GM21529 (cell line): ENCODE measurements at regions not wholly inside any gene's neighbourhood (a gene's known extent, or its start where the extent isn't known, plus 50 kb on each side); places are given as distances from the start of the nearest gene placed in this dataset.
"Not testable (repeated sequence)": the region's sequence is repeated elsewhere in the genome, so short reads cannot be mapped to it uniquely, and the experiment has no call there.

Source experiments
- ATAC-seq: cut with Tn5 transposase; IDR thresholded peaks from one replicate; pipeline ENCODE4 v1.9.1; 2021; ENCODE audit not compliant: unreplicated experiment

GRCh38 chr10:30199376-30200016, 140.1 kb upstream of the JCAD start:
- ATAC-seq: no peak

GRCh38 chr10:30197186-30197585, 137.8 kb upstream of the JCAD start:
- ATAC-seq: no peak

GRCh38 chr10:30196559-30196958, 137.2 kb upstream of the JCAD start:
- ATAC-seq: not testable (repeated sequence)

GRCh38 chr10:30192846-30193608, 133.6 kb upstream of the JCAD start:
- peak; percentile 73 for ATAC-seq

- no peak for ATAC-seq
Measured at GRCh38 chr10:30190577-30191552, 131.5 kb upstream of the JCAD start.

- no peak for ATAC-seq
Measured at GRCh38 chr10:30189238-30189580, 129.8 kb upstream of the JCAD start.

- no peak for ATAC-seq
Measured at GRCh38 chr10:30188556-30189237, 129.3 kb upstream of the JCAD start.

- ATAC-seq: no peak
Measured at GRCh38 chr10:30188101-30188500, 128.7 kb upstream of the JCAD start.

- no peak for ATAC-seq
Measured at GRCh38 chr10:30187010-30187409, 127.6 kb upstream of the JCAD start.

GRCh38 chr10:30186371-30186875, 127.0 kb upstream of the JCAD start:
- no peak for ATAC-seq

GRCh38 chr10:30185916-30186315, 126.5 kb upstream of the JCAD start:
- ATAC-seq: no peak

GRCh38 chr10:30185341-30185740, 126.0 kb upstream of the JCAD start:
- no peak for ATAC-seq

GRCh38 chr10:30184397-30185033, 125.1 kb upstream of the JCAD start:
- ATAC-seq: no peak

- no peak for ATAC-seq
Measured at GRCh38 chr10:30183055-30183402, 123.6 kb upstream of the JCAD start.

GRCh38 chr10:30182191-30183054, 123.0 kb upstream of the JCAD start:
- ATAC-seq: no peak

GRCh38 chr10:30178356-30178964, 119.1 kb upstream of the JCAD start:
- no peak for ATAC-seq

GRCh38 chr10:30176776-30177533, 117.6 kb upstream of the JCAD start:
- no peak for ATAC-seq

GRCh38 chr10:30176182-30176581, 116.8 kb upstream of the JCAD start:
- no peak for ATAC-seq
